ENCODE measurements at regions not wholly inside any gene's neighbourhood (a gene's known extent, or its start where the extent isn't known, plus 50 kb on each side); places are given as distances from the start of the nearest gene placed in this dataset.
"Not testable (repeated sequence)": the region's sequence is repeated elsewhere in the genome, so short reads cannot be mapped to it uniquely, and the experiment has no call there.

DNA sequence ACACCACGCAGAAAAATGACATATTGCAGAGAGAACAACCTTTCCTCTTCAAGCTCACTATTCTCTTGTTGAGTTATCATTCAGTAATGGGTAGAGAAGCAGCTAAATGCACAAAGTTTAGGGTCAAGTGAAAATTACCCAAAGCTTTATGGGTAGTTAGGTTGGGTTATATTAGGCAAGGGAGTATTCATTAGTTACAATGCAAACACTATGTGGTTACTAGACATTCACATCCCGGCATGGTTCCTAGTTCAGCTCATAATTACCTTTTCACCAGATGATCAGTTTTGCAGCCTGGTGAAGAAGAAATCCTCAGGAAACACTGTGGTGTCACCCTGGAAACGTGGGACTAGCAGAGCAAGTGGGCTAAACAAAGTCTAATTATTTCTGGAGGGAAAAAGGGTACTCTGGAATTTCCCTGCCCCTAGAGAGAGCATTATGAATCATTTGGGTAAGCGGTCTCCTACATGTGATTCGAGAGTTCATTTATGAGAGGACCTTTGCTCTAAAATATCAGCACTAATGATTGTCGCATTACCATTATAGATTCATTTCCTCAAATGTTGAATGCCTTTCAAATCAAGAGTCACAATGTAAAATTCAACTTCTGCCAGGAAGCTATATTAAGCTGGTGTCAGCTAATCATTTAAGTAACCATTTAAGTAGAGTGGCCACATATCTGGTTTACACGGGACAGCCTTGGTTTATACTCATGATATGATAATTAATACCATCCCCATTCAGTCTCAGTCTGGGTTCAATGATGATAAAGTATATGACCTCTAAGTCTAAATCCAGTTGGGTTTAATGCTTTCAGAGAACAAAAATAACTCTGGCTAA lies 1208.0 kb downstream of the DIAPH3 start (continued):
- TF ChIP-seq, protein P1, sequence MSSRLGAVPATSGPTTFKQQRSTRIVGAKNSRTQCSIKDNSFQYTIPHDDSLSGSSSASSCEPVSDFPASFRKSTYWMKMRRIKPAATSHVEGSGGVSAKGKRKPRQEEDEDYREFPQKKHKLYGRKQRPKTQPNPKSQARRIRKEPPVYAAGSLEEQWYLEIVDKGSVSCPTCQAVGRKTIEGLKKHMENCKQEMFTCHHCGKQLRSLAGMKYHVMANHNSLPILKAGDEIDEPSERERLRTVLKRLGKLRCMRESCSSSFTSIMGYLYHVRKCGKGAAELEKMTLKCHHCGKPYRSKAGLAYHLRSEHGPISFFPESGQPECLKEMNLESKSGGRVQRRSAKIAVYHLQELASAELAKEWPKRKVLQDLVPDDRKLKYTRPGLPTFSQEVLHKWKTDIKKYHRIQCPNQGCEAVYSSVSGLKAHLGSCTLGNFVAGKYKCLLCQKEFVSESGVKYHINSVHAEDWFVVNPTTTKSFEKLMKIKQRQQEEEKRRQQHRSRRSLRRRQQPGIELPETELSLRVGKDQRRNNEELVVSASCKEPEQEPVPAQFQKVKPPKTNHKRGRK (CRISPR knock-in tag; IDR thresholded peaks at IDR 0.05; ENCODE audit: borderline replicate concordance): no peak
- no peak for TF ChIP-seq ATF1 (CRISPR knock-in tag; IDR thresholded peaks at IDR 0.05)
- no peak for TF ChIP-seq ZNF416 (CRISPR knock-in tag; IDR thresholded peaks at IDR 0.05)
- TF ChIP-seq, protein P2, sequence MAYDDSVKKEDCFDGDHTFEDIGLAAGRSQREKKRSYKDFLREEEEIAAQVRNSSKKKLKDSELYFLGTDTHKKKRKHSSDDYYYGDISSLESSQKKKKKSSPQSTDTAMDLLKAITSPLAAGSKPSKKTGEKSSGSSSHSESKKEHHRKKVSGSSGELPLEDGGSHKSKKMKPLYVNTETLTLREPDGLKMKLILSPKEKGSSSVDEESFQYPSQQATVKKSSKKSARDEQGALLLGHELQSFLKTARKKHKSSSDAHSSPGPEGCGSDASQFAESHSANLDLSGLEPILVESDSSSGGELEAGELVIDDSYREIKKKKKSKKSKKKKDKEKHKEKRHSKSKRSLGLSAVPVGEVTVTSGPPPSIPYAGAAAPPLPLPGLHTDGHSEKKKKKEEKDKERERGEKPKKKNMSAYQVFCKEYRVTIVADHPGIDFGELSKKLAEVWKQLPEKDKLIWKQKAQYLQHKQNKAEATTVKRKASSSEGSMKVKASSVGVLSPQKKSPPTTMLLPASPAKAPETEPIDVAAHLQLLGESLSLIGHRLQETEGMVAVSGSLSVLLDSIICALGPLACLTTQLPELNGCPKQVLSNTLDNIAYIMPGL (CRISPR knock-in tag; IDR thresholded peaks at IDR 0.05): no peak
- no peak for TF ChIP-seq CREM (CRISPR knock-in tag; IDR thresholded peaks at IDR 0.05)
- no peak for TF ChIP-seq SOX15 (CRISPR knock-in tag; IDR thresholded peaks at IDR 0.05)
- TF ChIP-seq RORB (CRISPR knock-in tag; IDR thresholded peaks at IDR 0.05): no peak
- TF ChIP-seq, protein P3, sequence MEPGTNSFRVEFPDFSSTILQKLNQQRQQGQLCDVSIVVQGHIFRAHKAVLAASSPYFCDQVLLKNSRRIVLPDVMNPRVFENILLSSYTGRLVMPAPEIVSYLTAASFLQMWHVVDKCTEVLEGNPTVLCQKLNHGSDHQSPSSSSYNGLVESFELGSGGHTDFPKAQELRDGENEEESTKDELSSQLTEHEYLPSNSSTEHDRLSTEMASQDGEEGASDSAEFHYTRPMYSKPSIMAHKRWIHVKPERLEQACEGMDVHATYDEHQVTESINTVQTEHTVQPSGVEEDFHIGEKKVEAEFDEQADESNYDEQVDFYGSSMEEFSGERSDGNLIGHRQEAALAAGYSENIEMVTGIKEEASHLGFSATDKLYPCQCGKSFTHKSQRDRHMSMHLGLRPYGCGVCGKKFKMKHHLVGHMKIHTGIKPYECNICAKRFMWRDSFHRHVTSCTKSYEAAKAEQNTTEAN (CRISPR knock-in tag; IDR thresholded peaks at IDR 0.05): no peak
- TF ChIP-seq, protein P4, sequence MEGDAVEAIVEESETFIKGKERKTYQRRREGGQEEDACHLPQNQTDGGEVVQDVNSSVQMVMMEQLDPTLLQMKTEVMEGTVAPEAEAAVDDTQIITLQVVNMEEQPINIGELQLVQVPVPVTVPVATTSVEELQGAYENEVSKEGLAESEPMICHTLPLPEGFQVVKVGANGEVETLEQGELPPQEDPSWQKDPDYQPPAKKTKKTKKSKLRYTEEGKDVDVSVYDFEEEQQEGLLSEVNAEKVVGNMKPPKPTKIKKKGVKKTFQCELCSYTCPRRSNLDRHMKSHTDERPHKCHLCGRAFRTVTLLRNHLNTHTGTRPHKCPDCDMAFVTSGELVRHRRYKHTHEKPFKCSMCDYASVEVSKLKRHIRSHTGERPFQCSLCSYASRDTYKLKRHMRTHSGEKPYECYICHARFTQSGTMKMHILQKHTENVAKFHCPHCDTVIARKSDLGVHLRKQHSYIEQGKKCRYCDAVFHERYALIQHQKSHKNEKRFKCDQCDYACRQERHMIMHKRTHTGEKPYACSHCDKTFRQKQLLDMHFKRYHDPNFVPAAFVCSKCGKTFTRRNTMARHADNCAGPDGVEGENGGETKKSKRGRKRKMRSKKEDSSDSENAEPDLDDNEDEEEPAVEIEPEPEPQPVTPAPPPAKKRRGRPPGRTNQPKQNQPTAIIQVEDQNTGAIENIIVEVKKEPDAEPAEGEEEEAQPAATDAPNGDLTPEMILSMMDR (IDR thresholded peaks at IDR 0.05): no peak
- TF ChIP-seq ZBTB21 (CRISPR knock-in tag; IDR thresholded peaks at IDR 0.05; ENCODE audit: borderline replicate concordance): no peak
- no peak for TF ChIP-seq ZNF219 (CRISPR knock-in tag; IDR thresholded peaks at IDR 0.05; ENCODE audit: borderline replicate concordance)

DNA sequence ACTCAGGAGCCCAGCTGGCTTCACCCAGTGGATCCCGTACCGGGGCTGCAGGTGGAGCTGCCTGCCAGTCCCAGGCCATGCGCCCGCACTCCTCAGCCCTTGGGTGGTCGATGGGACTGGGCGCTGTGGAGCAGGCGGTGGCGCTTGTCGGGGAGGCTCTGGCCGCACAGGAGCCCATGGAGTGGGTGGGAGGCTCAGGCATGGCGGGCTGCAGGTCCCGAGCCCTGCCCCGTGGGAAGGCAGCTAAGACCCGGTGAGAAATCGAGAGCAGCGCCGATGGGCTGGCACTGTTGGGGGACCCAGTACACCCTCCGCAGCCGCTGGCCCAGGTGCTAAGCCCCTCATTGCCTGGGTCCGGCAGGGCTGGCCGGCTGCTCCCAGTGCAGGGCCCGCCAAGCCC lies 1205.6 kb downstream of the DIAPH3 start:
- not testable (repeated sequence) for H3K4me3 Mint-ChIP-seq

DNA sequence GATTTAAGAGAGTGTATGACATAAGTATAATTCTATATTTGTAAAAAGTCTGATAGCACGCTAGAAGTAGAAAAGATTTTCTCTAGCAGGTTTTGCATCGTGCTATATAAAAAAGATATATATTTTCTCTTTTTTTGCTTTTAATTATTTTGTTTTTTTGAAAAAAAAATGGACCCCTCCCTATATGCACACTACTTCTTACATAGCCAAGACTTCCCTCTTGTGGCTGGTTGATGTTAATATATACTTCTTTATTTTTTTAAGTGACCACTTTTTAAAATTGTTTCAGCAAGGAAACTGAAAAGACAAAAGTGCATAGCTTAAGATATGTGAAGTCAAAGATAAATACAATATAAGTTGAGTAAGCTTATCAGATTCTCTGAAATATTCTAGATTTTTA lies 1202.8 kb downstream of the DIAPH3 start:
- no peaks in the 10 kb centered on the region for H3K36me3 Mint-ChIP-seq
- no peak overlapping the region for H3K27ac Mint-ChIP-seq
- H3K27me3 Mint-ChIP-seq (ENCODE audit: low read depth): no peaks in the 10 kb centered on the region
- ChIA-PET POLR2A (no interaction called here), CTCF (interaction anchor here (1.2 kb wide), 1 partner anchor 1336 kb away, joined by 3 read pairs; no protein-coding TSS in a partner anchor)
- peaks cover 5% of the 10 kb centered on the region for H3K4me1 Mint-ChIP-seq
- TF ChIP-seq, protein P4 (IDR thresholded peaks at IDR 0.05): peak; percentile 18; the same call in 1 of the 2 replicates
- TF ChIP-seq ZNF219 (CRISPR knock-in tag; IDR thresholded peaks at IDR 0.05; ENCODE audit: borderline replicate concordance): no peak
- DNase-seq (ENCODE audit: low spot score): no peak
- ATAC-seq: no peak
- no peak overlapping the region for H3K4me3 Mint-ChIP-seq
- H3K9me3 Mint-ChIP-seq: peaks cover 11% of the 10 kb centered on the region; the same call in 1 of the 2 replicates

More for the DNA sequence above, 1205.6 kb downstream of the DIAPH3 start:
- DNase-seq (ENCODE audit: low spot score); H3K4me1 Mint-ChIP-seq; ATAC-seq; H3K36me3 Mint-ChIP-seq; H3K27me3 Mint-ChIP-seq (ENCODE audit: low read depth); POLR2A ChIA-PET; H3K27ac Mint-ChIP-seq: not testable (repeated sequence)
- peaks cover 14% of the 10 kb centered on the region for H3K9me3 Mint-ChIP-seq
- CTCF ChIA-PET: interaction anchor here (0.6 kb wide), 1 partner anchor 246 kb away, joined by 3 read pairs; no protein-coding TSS in a partner anchor

Data from WTC11 (cell line).